ENCODE measurements at regions not wholly inside any gene's neighbourhood (a gene's known extent, or its start where the extent isn't known, plus 50 kb on each side); places are given as distances from the start of the nearest gene placed in this dataset.
A peak's percentile ranks its signal among the peaks of the same experiment; 100 is the strongest.

DNA sequence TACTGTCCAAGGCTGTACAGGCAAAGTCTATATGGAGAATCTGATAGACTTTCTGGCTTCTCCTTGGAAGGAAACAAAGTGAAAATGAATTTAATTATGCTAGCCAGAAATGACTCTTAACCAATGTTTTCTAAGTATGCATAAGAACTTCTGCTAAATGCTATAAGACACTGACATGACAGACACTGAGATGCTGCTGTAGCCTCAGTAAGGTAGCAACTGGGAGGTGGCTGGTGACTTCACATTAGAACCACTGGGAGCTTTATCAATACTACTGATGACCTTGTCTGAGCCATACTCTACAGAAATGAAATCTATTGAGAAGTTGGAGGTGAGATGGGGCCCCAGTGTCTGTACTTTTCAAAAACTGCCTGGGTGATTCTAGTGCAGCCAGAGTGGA is 188.6 kb downstream of the ZNF365 start:
- no peaks in the 10 kb centered on the region for H3K4me1 ChIP-seq (ENCODE audit: control insufficient read depth in 3 of 3, insufficient read depth in 2 of 3, low read depth in 1 of 3, low read length in 2 of 3)
- no peaks in the 10 kb centered on the region for H3K27me3 ChIP-seq (ENCODE audit: control insufficient read depth in 3 of 3, insufficient read depth in 3 of 3, low read length in 3 of 3)
- H3K9me3 ChIP-seq (ENCODE audit: control insufficient read depth in 2 of 2, insufficient read depth in 1 of 2, low read depth in 1 of 2, low read length in 1 of 2): no peaks in the 10 kb centered on the region
- FAIRE-seq: no peak
- H3K36me3 ChIP-seq (ENCODE audit: control insufficient read depth in 3 of 3, insufficient read depth in 2 of 3, low read depth in 1 of 3, low read length in 3 of 3): no peaks in the 10 kb centered on the region
- no peak overlapping the region for H3K4me3 ChIP-seq (ENCODE audit: low read depth in 1 of 3, low read length in 3 of 3)
- H3K27ac ChIP-seq (ENCODE audit: low read depth in 1 of 3, low read length in 2 of 3): no peak overlapping the region
- no peak for DNase-seq

DNA sequence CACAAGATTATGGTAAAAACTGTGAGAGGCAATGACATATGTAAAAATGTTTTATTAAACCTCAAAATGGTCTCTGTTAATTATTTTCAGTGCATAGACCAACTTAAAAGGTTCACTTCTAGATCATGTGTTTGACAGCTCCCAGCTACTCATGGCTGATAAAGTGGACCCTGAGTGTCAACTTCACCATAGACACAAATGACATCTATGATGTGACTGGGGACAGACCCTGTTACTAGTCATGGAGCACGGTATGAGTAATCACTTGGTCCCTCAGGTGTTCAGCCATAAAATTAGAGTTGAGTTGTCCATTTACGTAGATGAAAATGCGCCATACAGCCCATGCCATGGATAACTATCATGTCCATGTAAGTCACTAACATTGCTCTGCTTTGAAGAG is 199.8 kb downstream of the ZNF365 start:
- H3K36me3 ChIP-seq (ENCODE audit: control insufficient read depth in 3 of 3, insufficient read depth in 2 of 3, low read depth in 1 of 3, low read length in 3 of 3): no peaks in the 10 kb centered on the region
- H3K4me1 ChIP-seq (ENCODE audit: control insufficient read depth in 3 of 3, insufficient read depth in 2 of 3, low read depth in 1 of 3, low read length in 2 of 3): no peaks in the 10 kb centered on the region
- no peak overlapping the region for H3K27ac ChIP-seq (ENCODE audit: low read depth in 1 of 3, low read length in 2 of 3)
- DNase-seq: no peak
- H3K27me3 ChIP-seq (ENCODE audit: control insufficient read depth in 3 of 3, insufficient read depth in 3 of 3, low read length in 3 of 3): peaks cover 0 to 3% (median 0%) of the 10 kb centered on the region in 3 donors
- FAIRE-seq: no peak
- WGBS, 3 donors: 78 to 90% (median 89%) methylated on average over 3 of the region's 3 CpGs
- H3K9me3 ChIP-seq (ENCODE audit: control insufficient read depth in 2 of 2, insufficient read depth in 1 of 2, low read depth in 1 of 2, low read length in 1 of 2): no peaks in the 10 kb centered on the region
- H3K4me3 ChIP-seq (ENCODE audit: low read depth in 1 of 3, low read length in 3 of 3): no peak overlapping the region

- Histone ChIP-seq H3K4me1 (ENCODE audit: control insufficient read depth in 3 of 3, insufficient read depth in 2 of 3, low read depth in 1 of 3, low read length in 2 of 3) (no peaks in the 10 kb centered on the region), H3K9me3 (ENCODE audit: control insufficient read depth in 2 of 2, insufficient read depth in 1 of 2, low read depth in 1 of 2, low read length in 1 of 2) (no peaks in the 10 kb centered on the region), H3K27ac (ENCODE audit: low read depth in 1 of 3, low read length in 2 of 3) (no peak overlapping the region), H3K4me3 (ENCODE audit: low read depth in 1 of 3, low read length in 3 of 3) (no peak overlapping the region), H3K27me3 (ENCODE audit: control insufficient read depth in 3 of 3, insufficient read depth in 3 of 3, low read length in 3 of 3) (no peaks in the 10 kb centered on the region), H3K36me3 (ENCODE audit: control insufficient read depth in 3 of 3, insufficient read depth in 2 of 3, low read depth in 1 of 3, low read length in 3 of 3) (no peaks in the 10 kb centered on the region)
- 71 to 84% (median 78%) methylated on average over 4 of the region's 4 CpGs for WGBS, 3 donors
- no peak for DNase-seq
- no peak for FAIRE-seq
These were observed 202.9 kb downstream of the ZNF365 start for GRCh38 chr10:62577076-62577475.

DNA sequence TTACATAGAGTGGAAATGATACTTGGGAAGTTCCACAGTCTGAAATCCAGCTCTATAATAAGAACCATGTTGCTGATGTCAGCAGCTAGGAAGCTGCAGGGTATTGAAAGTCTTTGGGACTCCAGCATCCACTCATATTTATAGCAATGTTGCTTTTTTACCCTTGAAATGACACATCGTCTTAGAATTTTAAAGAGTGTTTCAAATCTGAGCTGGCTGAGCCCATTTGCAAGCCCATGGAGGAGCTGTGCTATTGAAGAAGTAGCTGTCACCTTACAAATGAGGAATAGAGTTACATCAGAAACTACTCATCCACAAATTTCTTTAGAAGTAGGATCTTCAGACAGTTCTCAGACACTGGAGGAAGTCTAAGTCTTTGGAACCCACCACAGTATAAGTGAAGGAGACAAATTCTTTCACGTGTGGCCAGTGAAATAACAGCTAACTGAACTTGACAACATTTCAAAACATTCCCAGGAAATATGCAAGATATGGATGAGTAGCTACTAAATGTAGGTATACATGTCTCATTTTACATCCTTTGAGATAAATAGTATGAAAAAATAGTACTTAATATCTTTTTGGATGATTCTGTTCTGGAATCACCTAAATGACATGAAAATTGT is 203.6 kb downstream of the ZNF365 start:
- H3K9me3 ChIP-seq (ENCODE audit: control insufficient read depth in 2 of 2, insufficient read depth in 1 of 2, low read depth in 1 of 2, low read length in 1 of 2): no peaks in the 10 kb centered on the region
- H3K27ac ChIP-seq (ENCODE audit: low read depth in 1 of 3, low read length in 2 of 3): no peak overlapping the region
- H3K4me1 ChIP-seq (ENCODE audit: control insufficient read depth in 3 of 3, insufficient read depth in 2 of 3, low read depth in 1 of 3, low read length in 2 of 3): no peaks in the 10 kb centered on the region
- H3K4me3 ChIP-seq (ENCODE audit: low read depth in 1 of 3, low read length in 3 of 3): no peak overlapping the region
- DNase-seq: no peak
- no peaks in the 10 kb centered on the region for H3K36me3 ChIP-seq (ENCODE audit: control insufficient read depth in 3 of 3, insufficient read depth in 2 of 3, low read depth in 1 of 3, low read length in 3 of 3)
- FAIRE-seq: no peak
- WGBS, 3 donors: 61 to 64% (median 62%) methylated on average over 2 of the region's 2 CpGs
- H3K27me3 ChIP-seq (ENCODE audit: control insufficient read depth in 3 of 3, insufficient read depth in 3 of 3, low read length in 3 of 3): no peaks in the 10 kb centered on the region

DNA sequence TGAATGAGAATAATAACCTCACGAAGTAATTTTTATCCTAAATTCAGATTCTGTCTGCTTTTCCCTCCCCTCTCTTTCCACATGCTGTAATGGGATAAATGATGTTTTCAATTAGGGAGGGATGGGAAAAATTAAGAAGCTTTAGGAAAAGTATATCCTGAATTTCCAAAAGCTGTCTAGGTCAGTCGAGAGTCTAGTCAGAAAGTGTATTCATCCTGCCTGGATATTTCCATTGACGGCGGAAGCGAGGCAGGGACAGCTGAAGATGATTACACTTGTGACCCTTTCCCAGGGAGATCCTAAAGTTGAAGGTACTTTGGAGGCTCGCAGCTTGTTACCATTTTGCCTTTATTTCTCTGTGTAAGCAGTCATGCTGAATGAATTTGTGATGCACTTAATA is 204.1 kb downstream of the ZNF365 start:
- FAIRE-seq: no peak

GRCh38 chr10:62578916-62579315 is 204.7 kb downstream of the ZNF365 start:
- no peak overlapping the region for H3K27ac ChIP-seq (ENCODE audit: low read depth in 1 of 3, low read length in 2 of 3)
- DNase-seq: no peak
- FAIRE-seq: no peak
- no peaks in the 10 kb centered on the region for H3K4me1 ChIP-seq (ENCODE audit: control insufficient read depth in 3 of 3, insufficient read depth in 2 of 3, low read depth in 1 of 3, low read length in 2 of 3)
- no peaks in the 10 kb centered on the region for H3K36me3 ChIP-seq (ENCODE audit: control insufficient read depth in 3 of 3, insufficient read depth in 2 of 3, low read depth in 1 of 3, low read length in 3 of 3)
- 52 to 76% (median 74%) methylated on average over 1 of the region's 1 CpG for WGBS, 3 donors
- no peaks in the 10 kb centered on the region for H3K9me3 ChIP-seq (ENCODE audit: control insufficient read depth in 2 of 2, insufficient read depth in 1 of 2, low read depth in 1 of 2, low read length in 1 of 2)
- H3K27me3 ChIP-seq (ENCODE audit: control insufficient read depth in 3 of 3, insufficient read depth in 3 of 3, low read length in 3 of 3): no peaks in the 10 kb centered on the region
- no peak overlapping the region for H3K4me3 ChIP-seq (ENCODE audit: low read depth in 1 of 3, low read length in 3 of 3)

More for the DNA sequence above, 204.1 kb downstream of the ZNF365 start:
- H3K4me1 ChIP-seq (ENCODE audit: control insufficient read depth in 3 of 3, insufficient read depth in 2 of 3, low read depth in 1 of 3, low read length in 2 of 3): no peaks in the 10 kb centered on the region
- no peak for DNase-seq
- no peak overlapping the region for H3K4me3 ChIP-seq (ENCODE audit: low read depth in 1 of 3, low read length in 3 of 3)
- no peaks in the 10 kb centered on the region for H3K36me3 ChIP-seq (ENCODE audit: control insufficient read depth in 3 of 3, insufficient read depth in 2 of 3, low read depth in 1 of 3, low read length in 3 of 3)
- H3K27me3 ChIP-seq (ENCODE audit: control insufficient read depth in 3 of 3, insufficient read depth in 3 of 3, low read length in 3 of 3): no peaks in the 10 kb centered on the region
- 79 to 89% (median 83%) methylated on average over 6 of the region's 6 CpGs for WGBS, 3 donors
- no peak overlapping the region for H3K27ac ChIP-seq (ENCODE audit: low read depth in 1 of 3, low read length in 2 of 3)
- no peaks in the 10 kb centered on the region for H3K9me3 ChIP-seq (ENCODE audit: control insufficient read depth in 2 of 2, insufficient read depth in 1 of 2, low read depth in 1 of 2, low read length in 1 of 2)

- DNase-seq (no peak), FAIRE-seq (no peak)
- no peaks in the 10 kb centered on the region for H3K9me3 ChIP-seq (ENCODE audit: control insufficient read depth in 2 of 2, insufficient read depth in 1 of 2, low read depth in 1 of 2, low read length in 1 of 2)
- H3K4me3 ChIP-seq (ENCODE audit: low read depth in 1 of 3, low read length in 3 of 3): no peak overlapping the region
- H3K4me1 ChIP-seq (ENCODE audit: control insufficient read depth in 3 of 3, insufficient read depth in 2 of 3, low read depth in 1 of 3, low read length in 2 of 3): no peaks in the 10 kb centered on the region
- H3K27ac ChIP-seq (ENCODE audit: low read depth in 1 of 3, low read length in 2 of 3): no peak overlapping the region
- no peaks in the 10 kb centered on the region for H3K27me3 ChIP-seq (ENCODE audit: control insufficient read depth in 3 of 3, insufficient read depth in 3 of 3, low read length in 3 of 3)
- H3K36me3 ChIP-seq (ENCODE audit: control insufficient read depth in 3 of 3, insufficient read depth in 2 of 3, low read depth in 1 of 3, low read length in 3 of 3): no peaks in the 10 kb centered on the region
These were observed 206.2 kb downstream of the ZNF365 start for GRCh38 chr10:62580396-62580795.

DNA sequence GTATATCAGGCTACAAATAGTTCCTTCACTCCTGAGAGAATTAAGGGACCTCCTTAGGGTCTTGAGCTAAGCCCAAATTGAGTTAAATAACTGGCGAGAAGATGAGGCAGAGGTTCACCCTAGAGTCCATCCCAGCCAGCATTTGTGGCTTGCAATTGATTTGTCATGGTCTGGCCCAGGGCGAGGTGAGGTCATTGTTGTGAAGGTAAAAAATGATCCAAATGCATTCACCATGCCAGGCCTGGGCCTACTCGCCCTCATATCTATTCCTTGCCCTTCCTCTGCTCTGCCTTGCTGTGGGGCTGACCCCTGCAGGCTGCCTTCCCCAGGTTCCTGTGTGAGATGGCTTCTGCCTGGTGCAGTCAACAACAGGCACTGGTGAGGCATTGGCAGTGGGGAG is 207.2 kb downstream of the ZNF365 start:
- no peak for DNase-seq
- H3K36me3 ChIP-seq (ENCODE audit: control insufficient read depth in 3 of 3, insufficient read depth in 2 of 3, low read depth in 1 of 3, low read length in 3 of 3): no peaks in the 10 kb centered on the region
- H3K4me1 ChIP-seq (ENCODE audit: control insufficient read depth in 3 of 3, insufficient read depth in 2 of 3, low read depth in 1 of 3, low read length in 2 of 3): no peaks in the 10 kb centered on the region
- H3K4me3 ChIP-seq (ENCODE audit: low read depth in 1 of 3, low read length in 3 of 3): no peak overlapping the region
- 75 to 86% (median 75%) methylated on average over 3 of the region's 3 CpGs for WGBS, 3 donors
- no peaks in the 10 kb centered on the region for H3K9me3 ChIP-seq (ENCODE audit: control insufficient read depth in 2 of 2, insufficient read depth in 1 of 2, low read depth in 1 of 2, low read length in 1 of 2)
- no peak for FAIRE-seq
- H3K27ac ChIP-seq (ENCODE audit: low read depth in 1 of 3, low read length in 2 of 3): no peak overlapping the region
- H3K27me3 ChIP-seq (ENCODE audit: control insufficient read depth in 3 of 3, insufficient read depth in 3 of 3, low read length in 3 of 3): no peaks in the 10 kb centered on the region

DNA sequence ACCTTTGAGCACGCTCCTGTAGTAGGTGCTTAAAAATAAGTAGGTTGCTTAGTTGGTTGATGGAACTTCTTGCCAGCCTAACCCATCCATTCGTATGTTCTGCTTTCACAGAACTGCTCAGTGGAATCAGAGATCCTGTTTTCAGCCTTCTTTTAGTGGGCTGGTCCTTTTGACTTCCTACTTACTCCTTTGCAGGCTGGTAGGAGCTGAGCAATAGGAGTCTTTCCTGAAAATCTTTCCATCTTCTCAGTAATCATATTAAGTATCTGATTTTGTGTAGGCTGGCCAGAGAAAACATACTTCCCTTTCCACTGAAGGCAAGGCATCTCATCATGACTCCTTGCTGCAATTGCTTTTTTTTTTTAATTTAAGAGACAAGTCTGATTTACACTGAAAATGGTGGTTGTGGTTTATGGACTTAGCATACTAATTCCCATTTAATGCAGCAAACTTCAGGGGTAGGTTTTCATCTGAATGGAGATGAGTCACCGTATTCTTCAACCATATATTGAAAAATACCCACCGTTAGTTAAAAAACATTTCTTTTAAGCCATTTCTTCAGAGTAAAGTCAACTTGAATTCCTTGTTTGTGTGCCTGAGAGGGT is 208.0 kb downstream of the ZNF365 start:
- FAIRE-seq (no peak), DNase-seq (no peak)
- Histone ChIP-seq H3K36me3 (ENCODE audit: control insufficient read depth in 3 of 3, insufficient read depth in 2 of 3, low read depth in 1 of 3, low read length in 3 of 3) (no peaks in the 10 kb centered on the region), H3K4me1 (ENCODE audit: control insufficient read depth in 3 of 3, insufficient read depth in 2 of 3, low read depth in 1 of 3, low read length in 2 of 3) (no peaks in the 10 kb centered on the region), H3K4me3 (ENCODE audit: low read depth in 1 of 3, low read length in 3 of 3) (no peak overlapping the region), H3K27me3 (ENCODE audit: control insufficient read depth in 3 of 3, insufficient read depth in 3 of 3, low read length in 3 of 3) (no peaks in the 10 kb centered on the region), H3K9me3 (ENCODE audit: control insufficient read depth in 2 of 2, insufficient read depth in 1 of 2, low read depth in 1 of 2, low read length in 1 of 2) (no peaks in the 10 kb centered on the region), H3K27ac (ENCODE audit: low read depth in 1 of 3, low read length in 2 of 3) (peak overlapping the region in 1 of 3 donors; percentile 11)
- 62 to 78% (median 75%) methylated on average over 4 of the region's 4 CpGs for WGBS, 3 donors

All from small intestine (tissue), 7 donors.